ENCODE measurements at regions not wholly inside any gene's neighbourhood (a gene's known extent, or its start where the extent isn't known, plus 50 kb on each side); places are given as distances from the start of the nearest gene placed in this dataset.

- no peak for FAIRE-seq
- no peaks in the 10 kb centered on the region for H3K9me3 ChIP-seq (replicated peaks; ENCODE audit: control insufficient read depth, insufficient read depth, low read length)
- ChIA-PET RAD21 (ENCODE audit: unreplicated experiment) (no interaction called here), POLR2A (no interaction called here), CTCF (interaction anchor here (0.9 kb wide), 1 partner anchor 19 kb away, joined by 3 read pairs; no protein-coding TSS in a partner anchor), SMC1A (ENCODE audit: uncharacterized antibody, unreplicated experiment) (no interaction called here)
- 48% methylated on average over 10 of the region's 10 CpGs for WGBS (ENCODE audit: insufficient coverage, insufficient replicate concordance, low lambda C conversion rate, missing lambda C conversion rate)
- no peak for DNase-seq (ENCODE audit: low read depth, low spot score)
- no peaks in the 10 kb centered on the region for H3K4me1 ChIP-seq (ENCODE audit: control insufficient read depth, insufficient read depth, low read length)
- H3K9ac ChIP-seq (ENCODE audit: control insufficient read depth, insufficient read depth, low read length) = no peak overlapping the region
- BruUV-seq (replicated peaks) = no TSS peak
- no peak overlapping the region for H3K4me3 ChIP-seq
- TF ChIP-seq ELK1 (IDR thresholded peaks at IDR 0.05; ENCODE audit: low read depth, low read length) = no peak
- TF ChIP-seq PAX8 (IDR thresholded peaks at IDR 0.05) = no peak
- no peak for TF ChIP-seq IRF3 (IDR thresholded peaks at IDR 0.05)
- no peaks in the 10 kb centered on the region for H4K20me1 ChIP-seq (ENCODE audit: control insufficient read depth, insufficient read depth)
- in situ Hi-C loops (cut with MboI) (no loop called here), intact Hi-C loops (cut with micrococcal nuclease; ENCODE audit: unreplicated experiment) (no loop called here)
- H3K27me3 ChIP-seq (replicated peaks in 1 of 2; ENCODE audit: control insufficient read depth in 2 of 2, insufficient read depth in 2 of 2, low read length in 1 of 2) = peaks cover 6 to 7% of the 10 kb centered on the region in 2 experiments; a peak in 3 of 4 replicates
- no peak overlapping the region for H3K4me2 ChIP-seq (ENCODE audit: control insufficient read depth, insufficient read depth)
- no peak overlapping the region for H2AFZ ChIP-seq (ENCODE audit: control insufficient read depth, low read depth, low read length)
- no peak for ATAC-seq
- H3K27ac ChIP-seq (ENCODE audit: control insufficient read depth, insufficient read depth) = no peak overlapping the region
- H3K36me3 ChIP-seq (ENCODE audit: control insufficient read depth in 2 of 2, insufficient read depth in 2 of 2, low read length in 1 of 2) = no peaks in the 10 kb centered on the region
- H3K79me2 ChIP-seq (ENCODE audit: control insufficient read depth, insufficient read depth, low read length) = no peaks in the 10 kb centered on the region
These were observed 176.4 kb upstream of the PITX1 start for GRCh38 chr5:135210286-135211055.
